ENCODE measurements at regions not wholly inside any gene's neighbourhood (a gene's known extent, or its start where the extent isn't known, plus 50 kb on each side); places are given as distances from the start of the nearest gene placed in this dataset.

DNA sequence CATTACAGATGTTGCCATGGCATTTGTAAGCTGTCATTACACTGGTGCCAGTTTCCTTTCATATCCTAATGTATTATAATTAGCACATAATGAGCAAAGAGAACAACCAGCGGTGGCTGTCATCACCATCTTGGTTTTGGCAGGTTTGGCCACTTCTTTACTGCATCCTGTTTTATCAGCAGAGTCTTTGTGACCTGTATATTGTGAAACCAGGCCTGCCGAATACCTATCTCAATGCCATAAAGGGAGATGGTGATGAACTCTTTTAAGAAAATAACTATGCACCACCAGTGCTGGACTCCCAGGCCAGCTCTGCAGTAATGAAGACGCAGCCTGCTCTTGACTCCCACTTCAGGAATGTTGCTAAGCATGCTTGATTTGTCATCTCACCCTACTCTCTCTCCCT is 458.1 kb upstream of the NR2F2 start:
- DNase-seq = no peak
- Histone ChIP-seq H3K4me2 (no peak overlapping the region), H3K27ac (ENCODE audit: low read depth in 2 of 2, low read length in 1 of 2) (no peak overlapping the region), H3K4me1 (ENCODE audit: control insufficient read depth in 1 of 2, insufficient read depth in 2 of 2, low read depth in 1 of 2, low read length in 1 of 2) (no peaks in the 10 kb centered on the region; a peak in 1 of 4 replicates), H4K20me1 (ENCODE audit: insufficient read depth) (no peaks in the 10 kb centered on the region), H2AFZ (ENCODE audit: low read depth) (no peak overlapping the region), H3K4me3 (ENCODE audit: low read depth in 2 of 2, low read length in 1 of 2) (no peak overlapping the region), H3K9me3 (no peaks in the 10 kb centered on the region), H3K9me2 (no peaks in the 10 kb centered on the region), H3K9ac (no peak overlapping the region), H3K27me3 (ENCODE audit: insufficient read depth) (no peaks in the 10 kb centered on the region), H3K79me2 (ENCODE audit: insufficient read depth) (no peaks in the 10 kb centered on the region), H3F3A (replicated peaks; ENCODE audit: insufficient read depth) (no peaks in the 10 kb centered on the region), H3K36me3 (replicated peaks in 1 of 2; ENCODE audit: control insufficient read depth in 1 of 2, insufficient read depth in 2 of 2, low read length in 1 of 2) (no peaks in the 10 kb centered on the region)
- WGBS (ENCODE audit: low lambda C conversion rate) = 15% methylated on average over 3 of the region's 3 CpGs
- TF ChIP-seq USF2 (IDR thresholded peaks at IDR 0.05; ENCODE audit: borderline replicate concordance, low read depth, low read length) (no peak), FOSL2 (IDR thresholded peaks at IDR 0.05; ENCODE audit: borderline replicate concordance, low read depth) (no peak), GATA2 (CRISPR knock-in tag; IDR thresholded peaks at IDR 0.05) (no peak), GABPA (IDR thresholded peaks at IDR 0.05; ENCODE audit: low read depth) (no peak), MEF2A (IDR thresholded peaks at IDR 0.05; ENCODE audit: borderline replicate concordance, low read depth) (no peak), RXRA (IDR thresholded peaks at IDR 0.05; ENCODE audit: borderline replicate concordance, low read depth) (no peak), TAF1 (IDR thresholded peaks at IDR 0.05; ENCODE audit: borderline replicate concordance, low read depth, low read length) (no peak), NRF1 (IDR thresholded peaks at IDR 0.05; ENCODE audit: low read depth, low read length) (no peak), NFIC (IDR thresholded peaks at IDR 0.05; ENCODE audit: borderline replicate concordance) (no peak), SMC3 (IDR thresholded peaks at IDR 0.05; ENCODE audit: low read depth, low read length) (no peak), FOXM1 (IDR thresholded peaks at IDR 0.05; ENCODE audit: low read depth) (no peak), RAD21 (IDR thresholded peaks at IDR 0.05; ENCODE audit: low read length) (no peak), IRF3 (IDR thresholded peaks at IDR 0.05; ENCODE audit: low read depth, low read length) (no peak), CTCF (IDR thresholded peaks at IDR 0.05) (no peak), TCF12 (IDR thresholded peaks at IDR 0.05) (no peak)
- TF ChIP-seq, protein P1, sequence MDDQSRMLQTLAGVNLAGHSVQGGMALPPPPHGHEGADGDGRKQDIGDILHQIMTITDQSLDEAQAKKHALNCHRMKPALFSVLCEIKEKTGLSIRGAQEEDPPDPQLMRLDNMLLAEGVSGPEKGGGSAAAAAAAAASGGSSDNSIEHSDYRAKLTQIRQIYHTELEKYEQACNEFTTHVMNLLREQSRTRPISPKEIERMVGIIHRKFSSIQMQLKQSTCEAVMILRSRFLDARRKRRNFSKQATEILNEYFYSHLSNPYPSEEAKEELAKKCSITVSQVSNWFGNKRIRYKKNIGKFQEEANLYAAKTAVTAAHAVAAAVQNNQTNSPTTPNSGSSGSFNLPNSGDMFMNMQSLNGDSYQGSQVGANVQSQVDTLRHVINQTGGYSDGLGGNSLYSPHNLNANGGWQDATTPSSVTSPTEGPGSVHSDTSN (IDR thresholded peaks at IDR 0.05) = no peak
- TF ChIP-seq, protein P2, sequence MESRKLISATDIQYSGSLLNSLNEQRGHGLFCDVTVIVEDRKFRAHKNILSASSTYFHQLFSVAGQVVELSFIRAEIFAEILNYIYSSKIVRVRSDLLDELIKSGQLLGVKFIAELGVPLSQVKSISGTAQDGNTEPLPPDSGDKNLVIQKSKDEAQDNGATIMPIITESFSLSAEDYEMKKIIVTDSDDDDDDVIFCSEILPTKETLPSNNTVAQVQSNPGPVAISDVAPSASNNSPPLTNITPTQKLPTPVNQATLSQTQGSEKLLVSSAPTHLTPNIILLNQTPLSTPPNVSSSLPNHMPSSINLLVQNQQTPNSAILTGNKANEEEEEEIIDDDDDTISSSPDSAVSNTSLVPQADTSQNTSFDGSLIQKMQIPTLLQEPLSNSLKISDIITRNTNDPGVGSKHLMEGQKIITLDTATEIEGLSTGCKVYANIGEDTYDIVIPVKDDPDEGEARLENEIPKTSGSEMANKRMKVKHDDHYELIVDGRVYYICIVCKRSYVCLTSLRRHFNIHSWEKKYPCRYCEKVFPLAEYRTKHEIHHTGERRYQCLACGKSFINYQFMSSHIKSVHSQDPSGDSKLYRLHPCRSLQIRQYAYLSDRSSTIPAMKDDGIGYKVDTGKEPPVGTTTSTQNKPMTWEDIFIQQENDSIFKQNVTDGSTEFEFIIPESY (IDR thresholded peaks at IDR 0.05; ENCODE audit: borderline replicate concordance, low read depth) = no peak
- TF ChIP-seq, protein P3, sequence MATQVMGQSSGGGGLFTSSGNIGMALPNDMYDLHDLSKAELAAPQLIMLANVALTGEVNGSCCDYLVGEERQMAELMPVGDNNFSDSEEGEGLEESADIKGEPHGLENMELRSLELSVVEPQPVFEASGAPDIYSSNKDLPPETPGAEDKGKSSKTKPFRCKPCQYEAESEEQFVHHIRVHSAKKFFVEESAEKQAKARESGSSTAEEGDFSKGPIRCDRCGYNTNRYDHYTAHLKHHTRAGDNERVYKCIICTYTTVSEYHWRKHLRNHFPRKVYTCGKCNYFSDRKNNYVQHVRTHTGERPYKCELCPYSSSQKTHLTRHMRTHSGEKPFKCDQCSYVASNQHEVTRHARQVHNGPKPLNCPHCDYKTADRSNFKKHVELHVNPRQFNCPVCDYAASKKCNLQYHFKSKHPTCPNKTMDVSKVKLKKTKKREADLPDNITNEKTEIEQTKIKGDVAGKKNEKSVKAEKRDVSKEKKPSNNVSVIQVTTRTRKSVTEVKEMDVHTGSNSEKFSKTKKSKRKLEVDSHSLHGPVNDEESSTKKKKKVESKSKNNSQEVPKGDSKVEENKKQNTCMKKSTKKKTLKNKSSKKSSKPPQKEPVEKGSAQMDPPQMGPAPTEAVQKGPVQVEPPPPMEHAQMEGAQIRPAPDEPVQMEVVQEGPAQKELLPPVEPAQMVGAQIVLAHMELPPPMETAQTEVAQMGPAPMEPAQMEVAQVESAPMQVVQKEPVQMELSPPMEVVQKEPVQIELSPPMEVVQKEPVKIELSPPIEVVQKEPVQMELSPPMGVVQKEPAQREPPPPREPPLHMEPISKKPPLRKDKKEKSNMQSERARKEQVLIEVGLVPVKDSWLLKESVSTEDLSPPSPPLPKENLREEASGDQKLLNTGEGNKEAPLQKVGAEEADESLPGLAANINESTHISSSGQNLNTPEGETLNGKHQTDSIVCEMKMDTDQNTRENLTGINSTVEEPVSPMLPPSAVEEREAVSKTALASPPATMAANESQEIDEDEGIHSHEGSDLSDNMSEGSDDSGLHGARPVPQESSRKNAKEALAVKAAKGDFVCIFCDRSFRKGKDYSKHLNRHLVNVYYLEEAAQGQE (IDR thresholded peaks at IDR 0.05; ENCODE audit: low read depth, low read length) = no peak
- ChIA-PET CTCF (no interaction called here), POLR2A (no interaction called here)
